ENCODE measurements at regions not wholly inside any gene's neighbourhood (a gene's known extent, or its start where the extent isn't known, plus 50 kb on each side); places are given as distances from the start of the nearest gene placed in this dataset.

DNA sequence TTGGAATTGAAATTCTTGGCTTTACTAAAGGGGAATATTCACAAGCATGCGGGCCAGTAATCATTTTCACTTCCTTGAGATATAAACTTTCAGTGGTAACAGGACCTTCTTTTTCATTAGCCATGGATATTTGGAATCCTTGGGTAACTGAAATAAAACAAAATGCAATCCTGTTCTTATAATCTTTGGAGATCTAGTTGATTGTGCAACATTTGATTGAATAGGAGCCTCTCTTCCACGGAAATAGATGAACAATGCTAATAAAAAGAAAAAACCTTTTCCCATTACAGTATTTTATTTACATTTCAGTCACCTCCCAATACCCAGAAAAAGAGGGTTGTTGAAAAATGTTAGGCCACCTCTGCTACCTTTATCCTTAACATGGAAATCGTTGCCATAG, 225.6 kb downstream of the MAP2K6 start:
- in situ Hi-C loops (cut with MboI), result no loop called here
- H3K4me1 ChIP-seq (replicated peaks in 1 of 2; ENCODE audit: control insufficient read depth in 2 of 2, insufficient read depth in 2 of 2, low read length in 2 of 2), result no peaks in the 10 kb centered on the region
- ChIA-PET CTCF (ENCODE audit: low intra/inter-chr PET ratio) (no interaction called here), POLR2A (no interaction called here)
- H2AFZ ChIP-seq (ENCODE audit: low read depth, low read length), result no peak overlapping the region
- H3K9ac ChIP-seq (ENCODE audit: insufficient read depth in 1 of 2, low read depth in 2 of 2, low read length in 2 of 2), result no peak overlapping the region
- 0% methylated on average over 3 of the region's 3 CpGs for WGBS (ENCODE audit: insufficient coverage, low coverage, missing lambda C conversion rate)
- H3K4me3 ChIP-seq, result no peak overlapping the region
- no peaks in the 10 kb centered on the region for H3K9me3 ChIP-seq (replicated peaks; ENCODE audit: control insufficient read depth, insufficient read depth, low read depth, low read length)
- BruUV-seq (replicated peaks), result no TSS peak
- no peaks in the 10 kb centered on the region for H3K27me3 ChIP-seq (ENCODE audit: control insufficient read depth in 2 of 2, insufficient read depth in 2 of 2, low read length in 2 of 2)
- DNase-seq (ENCODE audit: extremely low read depth in 1 of 4, low spot score in 3 of 4) (no peak), ATAC-seq (no peak), FAIRE-seq (no peak)
- H3K79me2 ChIP-seq (ENCODE audit: control insufficient read depth, insufficient read depth, low read length), result no peaks in the 10 kb centered on the region
- H4K20me1 ChIP-seq (replicated peaks; ENCODE audit: control insufficient read depth, insufficient read depth, low read length), result no peaks in the 10 kb centered on the region
- no peaks in the 10 kb centered on the region for H3K36me3 ChIP-seq (ENCODE audit: control insufficient read depth, insufficient read depth, low read length)
- no peak overlapping the region for H3K27ac ChIP-seq (ENCODE audit: extremely low read depth, low read depth, low read length)
- H3K4me2 ChIP-seq (ENCODE audit: insufficient read depth, low read length), result no peak overlapping the region
- no peak for TF ChIP-seq ZFPM2 (CRISPR knock-in tag; IDR thresholded peaks at IDR 0.05)
- TF ChIP-seq CEBPB (tag; IDR thresholded peaks at IDR 0.05), result peak; percentile 19; the same call in 1 of the 2 replicates
- TF ChIP-seq NELFE (IDR thresholded peaks at IDR 0.05; ENCODE audit: insufficient read depth, insufficient read length), result no peak
- TF ChIP-seq CREB1 (IDR thresholded peaks at IDR 0.05), result no peak
- no peak for TF ChIP-seq CREB1 (CRISPR knock-in tag; IDR thresholded peaks at IDR 0.05)
- no peak for TF ChIP-seq ZNF696 (CRISPR knock-in tag; conservative IDR thresholded peaks at IDR 0.05)
- no peaks in the 10 kb centered on the region for H3K9me1 ChIP-seq (ENCODE audit: control insufficient read depth, insufficient read depth, low read length)
- intact Hi-C loops (cut with micrococcal nuclease), result no loop called here

DNA sequence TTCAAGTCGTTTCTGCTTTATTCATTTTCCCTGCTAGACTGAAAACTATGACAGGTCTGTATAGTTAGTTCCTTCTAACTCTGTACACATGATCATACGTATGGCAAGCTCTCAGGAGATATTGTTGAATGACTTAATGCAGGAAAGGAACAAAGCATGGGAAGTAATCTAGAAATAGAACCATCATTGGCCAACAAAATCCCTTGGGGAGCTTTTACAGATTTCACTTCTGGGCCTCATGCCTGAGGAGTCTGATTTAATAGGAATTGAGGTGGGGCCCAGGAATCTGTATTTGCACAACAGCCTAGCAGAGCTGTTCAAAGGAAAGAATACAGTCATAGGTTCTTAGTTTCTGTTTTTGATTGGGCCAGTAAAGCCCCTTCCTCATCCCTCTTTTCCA, 229.2 kb downstream of the MAP2K6 start:
- H3K9me1 ChIP-seq (ENCODE audit: control insufficient read depth, insufficient read depth, low read length), result no peaks in the 10 kb centered on the region
- DNase-seq (ENCODE audit: extremely low read depth in 1 of 4, low spot score in 3 of 4) (no peak), ATAC-seq (no peak), FAIRE-seq (no peak)
- intact Hi-C loops (cut with micrococcal nuclease) (no loop called here), in situ Hi-C loops (cut with MboI) (no loop called here)
- H3K4me1 ChIP-seq (replicated peaks in 1 of 2; ENCODE audit: control insufficient read depth in 2 of 2, insufficient read depth in 2 of 2, low read length in 2 of 2), result no peaks in the 10 kb centered on the region
- H3K79me2 ChIP-seq (ENCODE audit: control insufficient read depth, insufficient read depth, low read length), result no peaks in the 10 kb centered on the region
- CTCF ChIA-PET (ENCODE audit: low intra/inter-chr PET ratio), result no interaction called here
- H2AFZ ChIP-seq (ENCODE audit: low read depth, low read length), result no peak overlapping the region
- H3K9ac ChIP-seq (ENCODE audit: insufficient read depth in 1 of 2, low read depth in 2 of 2, low read length in 2 of 2), result no peak overlapping the region
- TF ChIP-seq FOXJ2 (tag; IDR thresholded peaks at IDR 0.05), result no peak
- TF ChIP-seq ZBTB8A (IDR thresholded peaks at IDR 0.05; ENCODE audit: partially characterized antibody), result no peak
- no peak for TF ChIP-seq ATF1 (CRISPR knock-in tag; IDR thresholded peaks at IDR 0.05)
- no peak for TF ChIP-seq ATF1 (tag; IDR thresholded peaks at IDR 0.05)
- no peak for TF ChIP-seq ESRRA (IDR thresholded peaks at IDR 0.05; ENCODE audit: borderline replicate concordance, low read depth)
- H3K9me3 ChIP-seq (replicated peaks; ENCODE audit: control insufficient read depth, insufficient read depth, low read depth, low read length), result no peaks in the 10 kb centered on the region
- POLR2A ChIA-PET, result no interaction called here
- no peak overlapping the region for H3K4me2 ChIP-seq (ENCODE audit: insufficient read depth, low read length)
- no peak overlapping the region for H3K4me3 ChIP-seq
- no peaks in the 10 kb centered on the region for H3K36me3 ChIP-seq (ENCODE audit: control insufficient read depth, insufficient read depth, low read length)
- no TSS peak for BruUV-seq (replicated peaks)
- no peaks in the 10 kb centered on the region for H3K27me3 ChIP-seq (ENCODE audit: control insufficient read depth in 2 of 2, insufficient read depth in 2 of 2, low read length in 2 of 2)
- no peaks in the 10 kb centered on the region for H4K20me1 ChIP-seq (replicated peaks; ENCODE audit: control insufficient read depth, insufficient read depth, low read length)
- H3K27ac ChIP-seq (ENCODE audit: extremely low read depth, low read depth, low read length), result no peak overlapping the region
- 3% methylated on average over 2 of the region's 2 CpGs for WGBS (ENCODE audit: insufficient coverage, low coverage, missing lambda C conversion rate)

Measured in K562 (cell line).